Activated B cell treated with CpG ODN at 0.5 μM for 24 hours (primary cell): ENCODE measurements at regions not wholly inside any gene's neighbourhood (a gene's known extent, or its start where the extent isn't known, plus 50 kb on each side); places are given as distances from the start of the nearest gene placed in this dataset.

Experiments
- ATAC-seq: fragments of 200-7000 bp; cut with Tn5 transposase; one replicate; pipeline ENCODE4 v1.10.0; 2021; ENCODE audit warnings: low read depth, mild to moderate bottlenecking, moderate library complexity
- CTCF ChIA-PET: fragments of 350-600 bp; sonication (Branson Sonifier 250); formaldehyde crosslinking; loops from one replicate; lab custom pipeline; 2021; ENCODE audit warnings: antibody characterized with exemption; lab: Charles Lee
- POLR2A ChIA-PET: fragments of 350-600 bp; sonication (Branson Sonifier 250); formaldehyde crosslinking; loops from one replicate; lab custom pipeline; 2021; ENCODE audit warnings: antibody characterized with exemption; lab: Charles Lee
- DNase-seq: peaks from one replicate; pipeline ENCODE4 v3.0.0; 2022
- H3K27ac Mint-ChIP-seq: one replicate; pipeline ENCODE4 v1.8.0; 2020; ENCODE audit warnings: mixed read lengths
- H3K27me3 Mint-ChIP-seq: one replicate; pipeline ENCODE4 v1.8.0; 2021; ENCODE audit warnings: mixed read lengths
- H3K36me3 Mint-ChIP-seq: one replicate; pipeline ENCODE4 v1.8.0; 2021; ENCODE audit warnings: low read depth, mixed read lengths
- H3K4me1 Mint-ChIP-seq: one replicate; pipeline ENCODE4 v1.8.0; 2021; ENCODE audit warnings: mixed read lengths
- H3K4me3 Mint-ChIP-seq: one replicate; pipeline ENCODE4 v1.8.0; 2020; ENCODE audit warnings: mild to moderate bottlenecking, mixed read lengths
- H3K9me3 Mint-ChIP-seq: one replicate; pipeline ENCODE4 v1.8.0; 2020; ENCODE audit warnings: mixed read lengths
- CTCF ChIP-seq: fragments of 200-600 bp; IDR thresholded peaks from one replicate; pipeline ENCODE4 v1.8.0; 2022; ENCODE audit warnings: antibody characterized with exemption, mild to moderate bottlenecking
- intact Hi-C: fragments of 100-400 bp; cut with micrococcal nuclease; formaldehyde crosslinking; loops from one replicate; pipeline ENCODE4 v1.15.1; 2024

- H3K9me3 Mint-ChIP-seq, result peaks cover 12% of the 10 kb centered on the region
- H3K4me3 Mint-ChIP-seq, result no peak overlapping the region
- ChIA-PET CTCF (no interaction called here), POLR2A (no interaction called here)
- intact Hi-C loops, result no loop called here
- no peak overlapping the region for H3K27ac Mint-ChIP-seq
- no peaks in the 10 kb centered on the region for H3K36me3 Mint-ChIP-seq
- H3K27me3 Mint-ChIP-seq, result no peaks in the 10 kb centered on the region
- no peaks in the 10 kb centered on the region for H3K4me1 Mint-ChIP-seq
- no peak for TF ChIP-seq CTCF
- DNase-seq, result no peak
- no peak for ATAC-seq
Measured at GRCh38 chr15:96732704-96733103, 402.2 kb downstream of the NR2F2 start.

- H3K9me3 Mint-ChIP-seq, result peaks cover 14% of the 10 kb centered on the region
- ATAC-seq, result no peak
- intact Hi-C loops, result no loop called here
- no peak for DNase-seq
- H3K4me1 Mint-ChIP-seq, result no peaks in the 10 kb centered on the region
- no peak overlapping the region for H3K4me3 Mint-ChIP-seq
- CTCF ChIA-PET, result no interaction called here
- H3K27me3 Mint-ChIP-seq, result no peaks in the 10 kb centered on the region
- TF ChIP-seq CTCF, result no peak
- POLR2A ChIA-PET, result no interaction called here
- no peaks in the 10 kb centered on the region for H3K36me3 Mint-ChIP-seq
- no peak overlapping the region for H3K27ac Mint-ChIP-seq
Measured at GRCh38 chr15:96733721-96734120, 403.2 kb downstream of the NR2F2 start.

GRCh38 chr15:96735632-96736240, 405.2 kb downstream of the NR2F2 start:
- no peaks in the 10 kb centered on the region for H3K27me3 Mint-ChIP-seq
- DNase-seq (no peak), ATAC-seq (no peak)
- no peak for TF ChIP-seq CTCF
- H3K4me1 Mint-ChIP-seq, result no peaks in the 10 kb centered on the region
- no peak overlapping the region for H3K27ac Mint-ChIP-seq
- ChIA-PET POLR2A (no interaction called here), CTCF (no interaction called here)
- H3K36me3 Mint-ChIP-seq, result no peaks in the 10 kb centered on the region
- H3K4me3 Mint-ChIP-seq, result no peak overlapping the region
- peaks cover 21% of the 10 kb centered on the region for H3K9me3 Mint-ChIP-seq
- intact Hi-C loops, result no loop called here

GRCh38 chr15:96736384-96736783, 405.9 kb downstream of the NR2F2 start:
- ChIA-PET POLR2A (no interaction called here), CTCF (no interaction called here)
- H3K36me3 Mint-ChIP-seq, result no peaks in the 10 kb centered on the region
- no peak for TF ChIP-seq CTCF
- intact Hi-C loops, result no loop called here
- H3K27me3 Mint-ChIP-seq, result no peaks in the 10 kb centered on the region
- H3K4me1 Mint-ChIP-seq, result no peaks in the 10 kb centered on the region
- DNase-seq (no peak), ATAC-seq (no peak)
- H3K27ac Mint-ChIP-seq, result no peak overlapping the region
- peaks cover 20% of the 10 kb centered on the region for H3K9me3 Mint-ChIP-seq
- H3K4me3 Mint-ChIP-seq, result no peak overlapping the region

GRCh38 chr15:96737408-96737807, 406.9 kb downstream of the NR2F2 start:
- H3K27ac Mint-ChIP-seq, result no peak overlapping the region

More at GRCh38 chr15:96737408-96737807, 406.9 kb downstream of the NR2F2 start:
- no peak overlapping the region for H3K4me3 Mint-ChIP-seq
- POLR2A ChIA-PET, result no interaction called here
- intact Hi-C loops, result no loop called here
- DNase-seq (no peak), ATAC-seq (no peak)
- no peaks in the 10 kb centered on the region for H3K36me3 Mint-ChIP-seq
- H3K27me3 Mint-ChIP-seq, result no peaks in the 10 kb centered on the region
- H3K9me3 Mint-ChIP-seq, result peaks cover 13% of the 10 kb centered on the region
- no peak for TF ChIP-seq CTCF
- no peaks in the 10 kb centered on the region for H3K4me1 Mint-ChIP-seq
- CTCF ChIA-PET, result no interaction called here
